ENCODE measurements at regions not wholly inside any gene's neighbourhood (a gene's known extent, or its start where the extent isn't known, plus 50 kb on each side); places are given as distances from the start of the nearest gene placed in this dataset.

DNA sequence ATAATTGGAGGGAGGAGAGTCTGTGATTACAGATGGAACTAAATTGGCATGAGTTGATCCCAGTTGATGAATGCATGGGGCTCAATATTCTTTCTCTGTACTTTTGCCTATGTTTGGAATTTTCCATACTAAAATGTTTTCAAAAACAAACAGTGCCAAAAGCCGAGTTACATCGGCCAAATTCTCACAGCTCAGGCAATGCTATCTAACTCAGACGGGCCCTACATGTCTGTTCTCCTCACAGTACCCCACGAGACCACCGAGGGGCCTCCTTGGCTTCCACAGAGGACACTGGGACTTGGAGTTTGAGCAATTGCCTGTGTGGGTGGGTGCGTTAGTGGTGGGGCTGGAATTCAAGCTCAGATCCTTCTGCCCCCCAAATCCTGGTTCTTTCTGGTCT lies 413.2 kb downstream of the CDH26 start:
- CTCF ChIA-PET (ENCODE audit: partially characterized antibody) = no interaction called here
- Histone ChIP-seq H3K4me2 (ENCODE audit: insufficient read depth in 1 of 2, low read depth in 2 of 2, low read length in 2 of 2) (no peak overlapping the region), H3K36me3 (ENCODE audit: control insufficient read depth in 2 of 4, insufficient read depth in 4 of 4, low read length in 3 of 4) (no peaks in the 10 kb centered on the region), H3K27ac (ENCODE audit: low read depth, low read length) (no peak overlapping the region), H3K18ac (ENCODE audit: extremely low read depth, low read length) (no peak overlapping the region), H4K8ac (ENCODE audit: extremely low read depth, insufficient read depth, low read length) (no peak overlapping the region), H3K79me1 (ENCODE audit: low read depth, low read length) (no peaks in the 10 kb centered on the region), H4K91ac (replicated peaks; ENCODE audit: insufficient read length, low read length) (no peak overlapping the region), H3K4me1 (replicated peaks in 1 of 4; ENCODE audit: control insufficient read depth in 3 of 4, insufficient read depth in 4 of 4, low read length in 3 of 4) (no peaks in the 10 kb centered on the region; a peak in 1 of 7 replicates), H3K56ac (replicated peaks; ENCODE audit: insufficient read length, low read depth, low read length) (no peak overlapping the region), H3K9ac (replicated peaks in 1 of 4; ENCODE audit: extremely low read depth in 1 of 4, low read depth in 3 of 4, low read length in 3 of 4) (no peak overlapping the region), H3K27me3 (replicated peaks in 1 of 4; ENCODE audit: control insufficient read depth in 3 of 4, extremely low read depth in 1 of 4, insufficient read depth in 3 of 4, low read length in 3 of 4) (no peaks in the 10 kb centered on the region), H4K20me1 (replicated peaks in 1 of 2; ENCODE audit: control insufficient read depth in 1 of 2, insufficient read depth in 2 of 2, low read length in 2 of 2) (no peaks in the 10 kb centered on the region), H2BK20ac (ENCODE audit: low read length) (no peak overlapping the region), H2BK12ac (ENCODE audit: low read depth, low read length) (no peak overlapping the region), H3K9me3 (ENCODE audit: insufficient read depth in 2 of 2, low read depth in 1 of 2, low read length in 1 of 2) (no peaks in the 10 kb centered on the region; a peak in 1 of 4 replicates), H3K4me3 (ENCODE audit: extremely low read depth in 1 of 4, insufficient read depth in 2 of 4, low read depth in 3 of 4, low read length in 4 of 4) (no peak overlapping the region), H3K4ac (replicated peaks; ENCODE audit: insufficient read length, low read depth, low read length) (no peak overlapping the region), H3K23ac (ENCODE audit: insufficient read length) (no peak overlapping the region), H3K79me2 (ENCODE audit: control insufficient read depth in 1 of 2, insufficient read depth in 2 of 2, low read length in 2 of 2) (no peaks in the 10 kb centered on the region), H3K14ac (ENCODE audit: insufficient read length) (no peak overlapping the region), H2AK5ac (ENCODE audit: low read depth, low read length) (no peak overlapping the region), H2BK120ac (replicated peaks; ENCODE audit: low read depth, low read length) (no peak overlapping the region), H4K5ac (ENCODE audit: insufficient read length, low read depth, low read length) (no peak overlapping the region), H2BK5ac (ENCODE audit: low read depth, low read length) (no peak overlapping the region), H2BK15ac (ENCODE audit: low read length) (no peak overlapping the region), H2AFZ (ENCODE audit: low read length) (no peak overlapping the region), H3K23me2 (ENCODE audit: low read depth, low read length) (no peaks in the 10 kb centered on the region)
- TF ChIP-seq RFX5 (IDR thresholded peaks at IDR 0.05; ENCODE audit: borderline replicate concordance, low read depth, low read length) = no peak
- TF ChIP-seq SRF (IDR thresholded peaks at IDR 0.05; ENCODE audit: low read depth, low read length) = no peak
- TF ChIP-seq, protein P1, sequence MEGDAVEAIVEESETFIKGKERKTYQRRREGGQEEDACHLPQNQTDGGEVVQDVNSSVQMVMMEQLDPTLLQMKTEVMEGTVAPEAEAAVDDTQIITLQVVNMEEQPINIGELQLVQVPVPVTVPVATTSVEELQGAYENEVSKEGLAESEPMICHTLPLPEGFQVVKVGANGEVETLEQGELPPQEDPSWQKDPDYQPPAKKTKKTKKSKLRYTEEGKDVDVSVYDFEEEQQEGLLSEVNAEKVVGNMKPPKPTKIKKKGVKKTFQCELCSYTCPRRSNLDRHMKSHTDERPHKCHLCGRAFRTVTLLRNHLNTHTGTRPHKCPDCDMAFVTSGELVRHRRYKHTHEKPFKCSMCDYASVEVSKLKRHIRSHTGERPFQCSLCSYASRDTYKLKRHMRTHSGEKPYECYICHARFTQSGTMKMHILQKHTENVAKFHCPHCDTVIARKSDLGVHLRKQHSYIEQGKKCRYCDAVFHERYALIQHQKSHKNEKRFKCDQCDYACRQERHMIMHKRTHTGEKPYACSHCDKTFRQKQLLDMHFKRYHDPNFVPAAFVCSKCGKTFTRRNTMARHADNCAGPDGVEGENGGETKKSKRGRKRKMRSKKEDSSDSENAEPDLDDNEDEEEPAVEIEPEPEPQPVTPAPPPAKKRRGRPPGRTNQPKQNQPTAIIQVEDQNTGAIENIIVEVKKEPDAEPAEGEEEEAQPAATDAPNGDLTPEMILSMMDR (IDR thresholded peaks at IDR 0.05; ENCODE audit: control extremely low read depth in 1 of 3, insufficient read depth in 1 of 3, low read depth in 1 of 3, low read length in 3 of 3) = peak; percentile 36 to 50 (median 46); a peak in 3 of 4 replicates
- TF ChIP-seq RAD21 (IDR thresholded peaks at IDR 0.05 in 1 of 2, conservative IDR thresholded peaks at IDR 0.05 in 1 of 2; ENCODE audit: low read depth in 2 of 2, low read length in 2 of 2) = peak; percentile 55 to 67
- DNase-seq (ENCODE audit: low read depth in 1 of 2, low spot score in 2 of 2) (no peak), FAIRE-seq (no peak)
- POLR2A ChIA-PET (ENCODE audit: partially characterized antibody) = no interaction called here
- 90% methylated on average over 6 of the region's 6 CpGs; no CpG with 5 or more reads in 1 of the 2 experiments for WGBS, 2 experiments (ENCODE audit: extremely low coverage in 1 of 2, insufficient coverage in 1 of 2, insufficient read length in 1 of 2, insufficient replicate concordance in 2 of 2, low coverage in 1 of 2, low lambda C conversion rate in 2 of 2, missing lambda C conversion rate in 1 of 2)

Data from H1 (cell line).